Epithelial cell of esophagus (primary cell): ENCODE measurements at regions not wholly inside any gene's neighbourhood (a gene's known extent, or its start where the extent isn't known, plus 50 kb on each side); places are given as distances from the start of the nearest gene placed in this dataset.

Experiments
- DNase-seq: peaks from one replicate; pipeline ENCODE4 v3.0.0; 2010; ENCODE audit warnings: low read depth
- H3K4me3 ChIP-seq: 2 replicates; pipeline ENCODE4 v1.5.1; 2011; ENCODE audit warnings: mild to moderate bottlenecking, low read length, control low read depth
- TF ChIP-seq, protein P1 (sequence below): IDR thresholded peaks from 2 replicates; pipeline ENCODE4 v1.5.1; 2011; ENCODE audit warnings: low read depth, mild to moderate bottlenecking, low read length, control low read depth, inconsistent platforms; ENCODE audit not compliant: insufficient read depth; ENCODE audit errors: missing control alignments

- no peak for DNase-seq
- H3K4me3 ChIP-seq = no peak overlapping the region
- TF ChIP-seq, protein P1, sequence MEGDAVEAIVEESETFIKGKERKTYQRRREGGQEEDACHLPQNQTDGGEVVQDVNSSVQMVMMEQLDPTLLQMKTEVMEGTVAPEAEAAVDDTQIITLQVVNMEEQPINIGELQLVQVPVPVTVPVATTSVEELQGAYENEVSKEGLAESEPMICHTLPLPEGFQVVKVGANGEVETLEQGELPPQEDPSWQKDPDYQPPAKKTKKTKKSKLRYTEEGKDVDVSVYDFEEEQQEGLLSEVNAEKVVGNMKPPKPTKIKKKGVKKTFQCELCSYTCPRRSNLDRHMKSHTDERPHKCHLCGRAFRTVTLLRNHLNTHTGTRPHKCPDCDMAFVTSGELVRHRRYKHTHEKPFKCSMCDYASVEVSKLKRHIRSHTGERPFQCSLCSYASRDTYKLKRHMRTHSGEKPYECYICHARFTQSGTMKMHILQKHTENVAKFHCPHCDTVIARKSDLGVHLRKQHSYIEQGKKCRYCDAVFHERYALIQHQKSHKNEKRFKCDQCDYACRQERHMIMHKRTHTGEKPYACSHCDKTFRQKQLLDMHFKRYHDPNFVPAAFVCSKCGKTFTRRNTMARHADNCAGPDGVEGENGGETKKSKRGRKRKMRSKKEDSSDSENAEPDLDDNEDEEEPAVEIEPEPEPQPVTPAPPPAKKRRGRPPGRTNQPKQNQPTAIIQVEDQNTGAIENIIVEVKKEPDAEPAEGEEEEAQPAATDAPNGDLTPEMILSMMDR = no peak
Observed at GRCh38 chr1:193313354-193314140, 127.1 kb upstream of the B3GALT2 start.

DNA sequence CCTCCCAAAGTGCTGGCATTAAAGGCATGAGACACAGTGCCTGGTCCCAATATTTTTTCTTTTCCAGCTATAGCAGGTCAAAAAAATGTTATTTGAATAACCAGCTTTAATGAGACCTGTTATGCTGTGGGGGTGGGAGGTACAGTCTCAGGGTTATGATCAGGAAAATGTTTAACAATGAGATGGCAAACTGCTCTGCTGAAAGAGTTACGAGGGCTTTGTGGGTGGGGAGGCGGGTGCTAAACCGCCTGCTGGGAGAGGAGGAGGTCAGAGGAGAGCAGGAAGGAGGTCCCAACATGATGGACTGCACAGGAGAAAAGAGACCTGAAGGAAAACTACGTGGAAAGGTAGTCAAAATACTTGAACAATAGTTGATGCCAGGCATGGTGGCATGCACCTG lies 126.0 kb upstream of the B3GALT2 start:
- TF ChIP-seq, protein P1 = no peak
- H3K4me3 ChIP-seq = no peak overlapping the region
- DNase-seq = no peak

DNA sequence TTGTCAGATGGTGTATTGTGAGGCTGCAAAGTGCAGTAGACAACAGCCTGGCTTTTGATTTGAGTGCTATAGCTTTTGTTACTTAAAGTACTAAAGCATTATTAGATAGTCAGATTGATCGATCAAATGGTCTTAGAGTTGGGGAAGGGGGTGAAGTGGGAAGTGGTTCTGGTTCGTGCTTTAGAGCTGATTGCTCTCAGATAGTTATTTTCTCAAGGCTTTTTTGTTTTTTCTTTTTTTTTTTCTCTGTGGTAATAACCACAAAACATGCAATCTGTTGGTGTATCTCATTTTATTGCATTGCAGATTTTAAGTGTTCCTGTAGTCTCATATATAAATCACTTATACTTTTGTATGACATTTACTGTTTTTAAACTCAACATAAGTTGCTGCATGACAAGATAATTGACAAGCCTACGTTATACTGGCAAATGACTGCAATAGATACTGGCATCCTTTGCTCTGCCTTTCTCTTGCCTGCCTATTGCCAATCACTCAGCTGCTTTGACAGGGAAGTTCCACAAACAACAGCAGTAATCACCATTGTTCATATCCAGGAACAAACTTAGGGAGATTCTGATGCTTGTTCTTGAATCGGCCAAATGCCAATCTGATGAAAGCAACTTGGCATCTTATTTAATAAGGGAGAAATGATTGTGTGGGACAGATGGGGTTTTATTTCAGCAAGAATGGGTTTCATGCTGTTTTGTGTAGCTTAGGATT lies 125.0 kb upstream of the B3GALT2 start:
- no peak overlapping the region for H3K4me3 ChIP-seq
- TF ChIP-seq, protein P1 = no peak
- no peak for DNase-seq

DNA sequence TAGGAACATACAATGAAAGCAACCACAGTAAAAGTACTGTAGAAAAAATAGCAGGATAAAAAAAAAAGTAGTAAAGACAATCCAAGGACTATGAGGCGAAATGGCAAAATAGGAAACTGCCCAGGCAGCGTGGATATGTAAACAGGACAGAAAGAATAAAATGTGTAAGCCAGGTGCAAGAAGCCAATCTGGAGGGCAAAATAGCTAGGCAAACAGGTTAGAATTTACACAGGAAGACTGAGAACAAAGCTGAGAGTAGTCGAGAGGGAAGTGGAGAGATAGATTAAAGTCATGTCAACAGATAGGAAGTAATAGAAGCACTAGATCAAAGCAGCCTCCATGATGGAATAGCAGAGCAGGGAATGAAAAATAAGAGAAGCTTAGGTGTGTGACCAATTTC lies 124.2 kb upstream of the B3GALT2 start:
- H3K4me3 ChIP-seq = no peak overlapping the region
- TF ChIP-seq, protein P1 = no peak
- no peak for DNase-seq

GRCh38 chr1:193309936-193310475 lies 123.6 kb upstream of the B3GALT2 start:
- no peak for DNase-seq
- H3K4me3 ChIP-seq = no peak overlapping the region
- TF ChIP-seq, protein P1 = no peak

- DNase-seq = no peak
- no peak overlapping the region for H3K4me3 ChIP-seq
- TF ChIP-seq, protein P1 = no peak
Observed at GRCh38 chr1:193308438-193308837, 122.0 kb upstream of the B3GALT2 start.
